ENCODE measurements at regions not wholly inside any gene's neighbourhood (a gene's known extent, or its start where the extent isn't known, plus 50 kb on each side); places are given as distances from the start of the nearest gene placed in this dataset.

DNA sequence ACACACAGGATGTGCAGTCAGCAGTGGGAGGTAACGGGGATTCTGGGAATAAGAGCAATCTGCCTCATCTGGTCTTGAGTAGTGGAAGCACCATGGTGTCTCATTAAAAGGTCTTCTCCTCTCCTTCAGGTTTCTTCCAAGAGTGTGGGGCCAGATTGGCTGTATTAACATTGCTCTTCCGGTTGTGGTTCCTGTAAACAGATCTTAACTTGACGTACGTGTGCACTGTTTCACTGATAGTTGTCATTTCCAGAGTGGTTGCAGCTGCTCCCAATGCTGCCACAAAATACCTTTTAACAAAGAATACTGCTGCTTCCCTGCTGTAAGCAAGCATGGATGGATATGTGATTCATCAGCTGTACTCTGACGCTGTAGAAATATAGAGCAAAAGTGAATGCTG, 1443.4 kb upstream of the TENM3 start:
- DNase-seq = no peak

DNA sequence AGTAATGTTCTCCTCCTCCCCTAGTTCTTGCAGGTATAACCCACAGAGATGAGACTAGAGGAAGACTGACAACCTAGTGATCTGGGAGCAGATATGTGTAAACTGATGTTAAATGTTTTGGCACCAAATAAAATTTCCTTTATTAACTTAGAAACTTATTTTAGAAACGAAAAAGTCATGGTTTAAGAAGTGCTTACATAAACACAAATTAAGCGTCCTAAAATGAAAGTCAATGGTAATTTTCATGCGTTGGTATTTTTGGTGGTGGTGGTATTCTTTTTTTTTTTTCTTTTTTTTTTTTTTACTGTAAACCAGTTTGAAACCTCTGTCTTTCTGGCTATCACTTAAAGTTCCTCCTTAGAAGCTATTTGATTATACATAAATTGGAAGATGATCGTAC, 1438.1 kb upstream of the TENM3 start:
- no peak for DNase-seq

DNA sequence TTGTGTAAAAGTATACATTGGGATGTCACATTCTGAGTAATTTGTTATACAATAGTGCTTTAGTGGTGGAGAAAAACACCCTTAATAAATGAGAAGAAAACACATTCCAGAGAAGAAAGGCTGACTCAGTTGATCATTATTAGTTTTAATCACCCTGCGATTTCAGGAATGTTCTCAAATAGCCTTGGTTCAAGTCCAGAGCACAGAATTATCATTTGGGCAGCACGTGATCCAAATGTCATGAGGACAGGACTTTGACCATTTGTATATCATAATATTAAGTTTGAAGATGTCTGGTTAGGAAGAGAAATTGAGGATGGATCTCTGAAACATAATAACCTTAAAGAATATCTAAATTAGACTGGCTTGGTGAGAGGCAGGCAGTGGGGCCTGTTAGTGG, 1434.3 kb upstream of the TENM3 start:
- DNase-seq = no peak

DNA sequence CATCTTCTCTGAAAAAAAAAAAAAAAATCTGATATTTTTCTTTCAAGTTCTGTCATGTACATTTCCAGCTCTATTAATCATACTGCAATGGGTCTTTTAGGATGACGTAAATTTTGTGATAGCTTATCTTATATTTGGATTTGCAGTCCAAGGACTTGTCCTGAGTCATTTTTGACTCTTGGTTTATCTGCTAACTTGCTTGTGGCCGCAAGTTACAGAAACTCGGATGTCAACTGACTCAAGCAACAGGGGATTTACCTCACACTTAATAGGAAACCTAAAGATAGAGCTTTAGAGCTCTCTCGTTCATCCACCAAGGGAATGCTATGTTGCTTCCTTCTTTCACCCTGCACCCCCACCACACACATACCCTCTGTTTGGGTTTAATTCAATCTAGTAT, 1433.8 kb upstream of the TENM3 start:
- no peak for DNase-seq

DNA sequence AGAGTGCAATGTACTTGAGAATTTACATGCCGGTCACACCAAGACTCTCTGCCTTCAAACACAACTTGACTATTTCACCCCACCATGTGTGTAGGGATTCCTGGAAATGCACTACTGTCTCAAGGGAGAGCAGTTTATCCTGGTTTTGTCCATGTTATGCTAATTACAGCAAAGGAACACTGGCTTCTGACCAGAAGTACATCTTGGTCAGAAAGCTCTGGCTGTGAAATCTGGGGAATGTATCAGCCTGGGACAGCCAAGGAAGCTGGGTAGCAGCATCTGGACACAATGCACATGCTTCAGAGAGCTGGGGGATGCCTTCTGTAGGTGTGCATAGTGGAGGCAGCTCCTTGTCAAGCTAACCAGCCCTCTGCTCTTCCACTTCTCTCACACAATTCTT, 1432.6 kb upstream of the TENM3 start:
- DNase-seq = no peak

DNA sequence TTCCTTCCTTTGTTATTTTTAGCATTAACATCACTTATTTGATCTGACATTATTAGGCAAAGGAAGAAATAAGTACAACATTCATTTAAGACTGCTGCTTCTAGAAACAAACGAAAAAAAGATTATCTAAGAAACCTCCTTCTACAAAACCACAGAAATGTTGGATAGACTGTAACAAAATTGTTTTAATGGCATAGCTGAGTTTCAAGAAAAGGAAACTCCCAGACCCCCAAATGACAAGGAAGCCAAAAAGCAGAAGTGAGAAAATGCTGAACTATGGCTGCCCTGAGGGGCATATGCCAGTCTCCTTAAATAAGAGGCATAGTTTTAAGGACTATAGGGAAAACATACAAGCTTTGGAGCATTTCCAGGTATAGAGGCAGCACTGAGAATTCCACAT, 1431.6 kb upstream of the TENM3 start:
- DNase-seq = no peak

DNA sequence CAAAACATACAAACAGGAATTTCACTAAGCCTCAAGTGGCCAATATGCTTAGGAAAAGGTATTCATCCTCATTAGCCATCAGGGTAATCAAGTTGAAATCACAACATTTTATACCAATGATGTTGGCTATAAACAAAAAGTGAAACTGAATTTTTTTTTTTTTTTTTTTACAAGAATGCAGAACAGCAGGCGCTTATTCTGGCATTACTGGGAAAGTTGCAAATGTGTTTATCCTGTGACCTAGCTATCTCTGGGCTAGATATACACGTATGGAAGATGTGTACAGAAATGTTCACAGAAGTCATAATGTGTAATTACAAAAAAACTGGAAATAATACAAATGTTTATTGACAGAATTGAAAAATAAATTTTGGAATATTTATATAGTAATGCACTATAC, 1430.4 kb upstream of the TENM3 start:
- no peak for DNase-seq

DNA sequence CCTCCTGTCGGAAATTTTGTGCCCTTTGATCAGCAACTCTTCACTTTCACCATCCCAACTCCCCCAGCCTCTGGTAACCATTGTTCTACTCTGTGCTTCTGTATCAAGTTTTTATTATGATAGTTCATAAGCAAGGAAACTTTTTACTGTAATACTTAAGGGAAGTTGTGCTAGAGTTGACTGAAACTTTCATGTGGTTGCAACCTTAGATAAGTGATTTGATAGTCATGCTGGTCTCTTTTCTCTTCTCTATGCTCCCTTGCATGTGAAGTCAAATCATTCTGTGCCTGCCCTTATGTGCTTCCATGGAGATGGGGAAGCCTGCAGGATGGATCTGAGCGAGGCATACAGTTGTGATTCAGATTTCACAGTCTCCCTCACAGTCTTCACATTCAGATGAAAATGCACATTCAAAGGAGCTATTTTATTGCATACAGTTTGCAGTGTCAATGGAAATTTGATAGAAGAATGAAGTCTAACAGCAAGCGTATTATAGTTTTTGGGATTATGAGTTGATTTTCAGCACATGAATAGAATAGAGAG, 1428.3 kb upstream of the TENM3 start:
- DNase-seq = no peak

DNA sequence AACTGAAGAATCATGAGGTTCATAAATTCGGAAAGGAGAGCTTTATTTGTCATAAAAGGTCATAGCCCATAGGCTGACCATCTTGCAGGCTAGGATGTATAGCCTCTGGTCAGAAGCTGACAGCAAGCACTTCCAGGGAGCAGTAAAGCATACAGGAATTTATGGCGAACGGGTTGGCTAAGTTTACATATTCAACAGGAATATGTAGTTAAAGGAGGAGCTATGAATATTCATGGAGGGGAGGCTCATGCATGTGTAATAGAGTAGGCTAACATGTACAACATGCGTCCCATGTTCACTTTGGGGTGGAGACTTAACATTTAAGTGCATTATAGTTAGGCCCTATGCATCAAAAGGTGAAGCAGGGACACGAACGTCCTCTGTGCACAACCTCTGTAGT, 1425.7 kb upstream of the TENM3 start:
- no peak for DNase-seq

DNA sequence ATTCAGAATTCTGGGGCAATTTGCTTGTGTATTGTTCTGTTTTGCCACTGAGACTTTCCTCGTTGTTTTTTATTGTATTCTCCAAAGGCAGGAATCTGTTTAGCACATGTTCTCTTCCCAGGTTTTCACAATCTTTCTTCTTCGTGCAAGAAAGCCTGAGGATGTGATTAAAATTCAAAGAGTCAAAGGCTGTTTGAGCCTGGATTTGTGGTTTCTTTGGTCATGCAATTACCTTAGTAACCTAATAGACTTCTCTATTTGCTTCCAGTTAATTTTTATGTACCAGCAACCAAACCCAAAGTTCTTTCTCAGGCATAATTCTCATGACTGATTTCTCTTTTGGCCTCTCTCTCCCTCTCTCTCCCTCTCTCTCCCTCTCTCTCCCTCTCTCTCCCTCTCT, 1420.1 kb upstream of the TENM3 start:
- DNase-seq = no peak

DNA sequence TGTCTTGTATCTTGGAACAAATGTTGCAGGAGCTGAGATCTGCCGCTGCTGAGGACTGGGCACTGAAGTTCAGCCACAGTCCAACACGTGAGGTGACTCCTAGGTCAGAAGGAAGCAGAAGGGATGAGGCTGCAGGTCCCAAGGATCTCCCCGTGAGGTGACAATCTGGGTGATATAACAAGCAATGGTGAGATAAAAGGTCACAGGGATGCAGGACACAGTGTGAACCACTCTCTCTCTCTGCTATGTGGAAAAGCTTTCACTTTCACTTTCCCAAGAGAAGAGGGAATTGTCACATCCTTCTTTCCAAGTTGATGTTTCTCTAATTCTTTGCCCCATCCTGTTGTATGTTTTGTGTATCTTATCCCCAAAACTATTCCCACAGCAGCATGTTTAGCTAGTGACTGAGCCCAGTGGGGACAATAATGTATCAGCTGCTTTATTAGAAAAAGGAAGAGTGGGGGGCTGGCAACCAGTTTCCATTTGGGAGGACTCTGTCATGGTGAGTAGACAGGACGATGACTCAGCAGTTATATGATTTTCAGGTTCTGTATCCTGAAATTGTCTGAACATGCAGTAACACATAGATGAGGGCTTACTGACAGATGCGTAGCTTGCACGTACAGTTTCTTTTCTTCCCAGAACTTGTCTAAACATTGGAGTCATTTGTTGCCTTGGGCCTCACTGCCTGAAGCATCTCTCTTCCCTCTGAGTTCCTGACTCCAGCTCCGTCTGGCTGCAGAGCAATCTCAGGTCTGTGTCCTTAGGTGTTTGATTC, 1415.8 kb upstream of the TENM3 start:
- peak in 1 of 2 experiments; percentile 24 for DNase-seq

DNA sequence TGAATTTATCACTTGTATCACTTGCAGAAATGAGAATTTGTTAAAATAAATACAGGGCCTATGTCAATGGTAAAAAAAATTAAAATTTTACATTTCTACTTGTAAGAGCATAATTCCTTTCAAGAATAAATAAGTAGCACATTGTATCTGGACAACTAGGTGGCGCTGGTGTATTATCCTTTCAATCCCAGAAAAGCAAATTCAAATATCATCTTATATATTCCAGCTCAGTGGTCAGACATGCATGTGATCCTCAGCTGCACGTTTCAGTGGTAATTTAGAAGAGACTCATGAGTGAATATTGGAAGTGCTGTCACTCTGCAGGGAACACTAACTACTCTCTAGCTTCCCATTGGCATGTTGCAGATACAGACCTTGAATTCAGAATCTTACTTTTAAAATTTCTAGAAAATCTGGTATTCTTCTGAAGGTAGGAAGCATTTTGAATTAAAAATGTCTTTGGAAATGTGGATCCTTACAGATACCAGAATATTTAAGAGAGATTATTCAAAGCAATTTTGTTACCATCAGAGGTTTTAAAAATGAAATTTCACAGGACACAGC, 1414.7 kb upstream of the TENM3 start:
- DNase-seq = peak; percentile 1 to 33

DNA sequence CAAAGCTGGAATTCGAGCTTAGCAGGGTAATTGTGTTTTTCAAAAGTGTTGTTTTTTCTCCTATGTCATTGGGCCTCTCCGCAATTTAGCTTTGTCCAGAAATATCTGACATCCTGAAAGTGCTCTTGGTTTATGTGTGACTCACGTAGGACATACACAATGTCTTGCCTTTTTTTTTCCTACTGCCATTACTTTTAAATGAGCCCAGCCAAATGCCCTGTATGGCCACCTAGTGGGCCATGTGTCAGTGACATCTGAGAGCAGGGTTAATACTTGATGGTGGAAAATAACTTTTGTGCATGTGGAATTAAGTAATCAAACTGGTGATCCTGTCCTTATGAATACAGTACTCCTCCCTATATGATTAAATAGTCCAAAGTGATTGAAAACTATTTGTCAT, 1411.1 kb upstream of the TENM3 start:
- DNase-seq = peak in 1 of 2 experiments; percentile 17

DNA sequence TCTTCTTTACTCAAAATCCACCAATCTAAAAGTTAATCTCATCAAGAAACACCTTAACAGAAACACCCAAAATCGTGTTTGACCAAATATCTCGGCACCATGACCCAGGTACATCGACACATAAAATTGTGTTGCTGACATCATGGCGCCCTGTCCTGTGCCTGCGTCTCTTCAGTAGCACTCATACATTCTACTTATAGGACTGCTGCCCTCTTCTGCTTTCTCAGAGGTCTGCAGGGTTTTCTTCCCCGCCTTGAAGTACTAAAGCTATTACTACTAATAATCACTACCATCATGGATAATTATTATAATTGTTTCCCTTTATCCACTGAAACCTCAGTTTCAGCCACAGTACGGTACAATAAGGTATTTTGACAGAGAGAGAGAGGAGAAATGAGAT, 1403.1 kb upstream of the TENM3 start:
- no peak for DNase-seq

DNA sequence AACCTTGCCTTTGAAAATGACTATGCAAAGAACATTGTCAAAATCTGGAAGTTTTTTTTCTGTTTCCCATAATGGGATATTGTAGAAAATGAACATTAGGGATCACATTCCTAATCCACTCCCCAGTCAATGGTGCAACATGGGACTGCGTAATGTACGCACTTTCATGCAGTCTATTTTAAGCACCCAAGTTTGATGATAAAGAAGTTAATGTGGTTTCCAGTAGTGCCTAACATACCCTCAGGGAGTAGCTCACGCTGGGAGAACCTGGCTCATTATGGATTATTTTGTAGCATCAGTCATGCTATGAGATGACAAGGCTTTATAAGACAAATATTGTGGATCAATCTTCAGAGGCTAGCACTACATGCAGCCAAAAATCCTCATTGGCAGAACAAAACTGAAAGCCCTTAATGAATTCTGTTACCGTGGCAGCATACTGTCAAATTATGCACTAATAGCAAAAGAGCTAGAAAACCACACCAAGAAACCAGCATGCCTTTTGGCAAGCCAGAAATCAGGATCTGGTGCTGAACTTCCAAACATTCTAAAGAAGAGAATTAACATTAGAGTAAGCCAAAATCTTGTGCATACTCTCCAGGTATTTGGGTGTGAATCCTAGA, 1392.8 kb upstream of the TENM3 start:
- no peak for DNase-seq

DNA sequence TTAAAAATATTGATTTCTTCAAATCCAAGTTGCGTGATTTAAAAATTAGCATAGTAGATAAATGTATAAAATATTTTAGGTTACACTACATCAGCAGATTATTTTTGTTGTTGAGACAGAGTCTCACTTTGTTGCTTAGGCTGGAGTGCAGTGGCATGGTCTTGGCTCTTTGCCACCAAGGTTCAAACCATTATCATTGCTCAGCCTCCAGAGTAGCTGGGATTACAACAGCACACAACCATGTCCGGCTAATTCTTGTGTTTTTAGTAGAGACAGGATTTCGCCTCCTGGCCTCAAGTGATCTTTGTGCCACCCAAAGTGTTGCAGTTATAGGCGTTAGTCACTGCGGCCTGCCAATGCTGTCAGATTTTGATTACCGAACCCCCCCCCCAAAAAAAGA, 1390.5 kb upstream of the TENM3 start:
- no peak for DNase-seq

DNA sequence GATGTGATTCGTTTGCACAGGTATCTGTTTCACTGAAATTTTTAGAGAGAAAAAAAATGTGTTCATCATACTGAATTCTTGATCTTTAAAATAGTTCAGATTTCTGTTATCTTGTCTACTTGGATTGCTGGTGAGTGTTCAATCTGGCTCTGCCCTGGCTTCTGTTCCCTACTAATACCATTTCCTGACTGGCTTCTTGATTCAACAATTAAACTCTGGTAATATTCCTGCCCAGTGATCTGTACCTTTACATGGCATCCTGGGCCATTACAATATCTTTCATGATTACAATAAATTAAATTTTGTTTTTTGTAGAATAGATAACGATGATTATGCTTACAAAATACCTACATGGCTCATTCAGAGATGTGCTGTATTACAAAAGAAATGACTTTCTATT, 1388.0 kb upstream of the TENM3 start:
- no peak for DNase-seq

DNA sequence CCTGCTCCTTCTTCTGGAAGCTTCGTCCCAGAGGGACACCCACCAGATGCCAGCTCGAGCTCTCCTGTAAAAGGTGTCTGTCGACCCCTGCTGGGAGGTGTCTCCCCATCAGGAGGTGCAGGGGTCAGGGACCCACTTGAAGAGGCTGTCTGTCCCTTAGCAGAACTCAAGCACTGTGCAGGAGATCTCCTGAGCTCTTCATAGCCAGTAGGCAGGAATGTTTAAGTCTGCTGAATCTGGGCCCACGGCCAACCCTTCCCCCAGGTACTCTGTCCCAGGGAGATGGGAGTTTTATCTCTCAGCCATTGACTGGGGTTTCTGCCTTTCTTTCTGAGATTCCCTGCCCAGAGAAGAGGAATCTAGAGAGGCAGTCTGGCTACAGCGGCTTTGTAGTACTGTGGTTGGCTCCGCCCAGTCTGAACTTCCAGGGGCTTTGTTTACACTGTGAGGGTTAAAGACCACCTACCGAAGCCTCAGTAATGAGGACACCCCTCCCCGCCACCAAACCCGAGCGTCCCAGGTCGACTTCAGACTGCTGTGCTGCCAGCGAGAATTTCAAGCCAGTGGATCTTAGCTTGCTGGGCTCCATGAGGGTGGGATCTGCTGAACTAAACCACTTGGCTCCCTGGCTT, 1383.0 kb upstream of the TENM3 start:
- DNase-seq = no peak

DNA sequence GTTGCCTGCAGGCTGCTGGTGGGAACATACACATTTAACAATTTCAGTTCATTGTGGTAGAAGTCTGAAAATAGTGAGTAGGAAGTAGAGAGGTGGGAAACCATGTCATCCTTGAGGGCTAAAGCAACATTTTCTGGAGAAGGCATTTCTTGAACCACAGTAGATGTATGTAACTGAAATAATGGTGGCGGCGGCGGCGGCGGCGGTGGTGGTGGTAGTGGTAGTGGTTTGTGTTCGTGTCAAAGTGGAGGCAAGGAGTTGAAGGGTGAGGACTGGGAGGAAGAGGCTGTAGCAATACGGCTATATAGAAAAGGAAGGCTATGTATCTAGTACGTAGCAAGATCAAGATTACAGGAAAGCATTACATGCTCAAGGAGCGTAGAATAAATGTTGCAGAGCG, 1381.6 kb upstream of the TENM3 start:
- DNase-seq = no peak

DNA sequence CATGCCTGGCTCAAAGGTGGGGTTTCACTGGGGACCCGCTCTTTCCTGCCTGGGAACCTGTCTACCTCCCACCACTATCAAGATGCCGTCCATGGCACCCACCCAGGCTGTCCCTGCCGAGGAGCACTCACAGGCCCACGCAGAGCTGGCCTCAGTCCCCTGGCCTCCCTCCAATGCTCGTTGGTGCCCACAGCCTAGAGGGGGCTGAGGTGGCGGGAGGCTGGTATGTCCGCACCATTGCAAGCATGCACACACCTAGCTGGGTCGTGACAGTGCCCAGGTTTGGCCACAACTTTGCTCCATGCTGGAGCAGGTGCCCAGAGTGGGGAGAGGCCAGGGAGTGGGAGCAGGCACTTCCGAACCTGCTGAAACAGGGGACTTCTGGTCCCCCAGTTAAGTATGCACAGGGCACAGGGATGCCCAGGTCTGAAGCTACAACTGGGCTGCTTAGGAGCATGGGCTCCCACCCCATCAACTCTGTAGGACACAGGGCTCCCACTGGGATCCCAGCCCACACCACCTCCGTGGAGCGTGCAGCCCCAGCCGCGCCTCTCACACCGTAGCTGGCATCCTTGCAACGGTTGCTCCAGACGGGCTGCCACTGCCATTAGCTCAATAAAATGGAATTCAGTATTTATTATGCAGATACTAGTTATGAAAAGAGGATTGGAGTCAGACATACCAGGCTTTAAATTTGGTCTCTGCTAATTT, 1376.1 kb upstream of the TENM3 start:
- no peak for DNase-seq

DNA sequence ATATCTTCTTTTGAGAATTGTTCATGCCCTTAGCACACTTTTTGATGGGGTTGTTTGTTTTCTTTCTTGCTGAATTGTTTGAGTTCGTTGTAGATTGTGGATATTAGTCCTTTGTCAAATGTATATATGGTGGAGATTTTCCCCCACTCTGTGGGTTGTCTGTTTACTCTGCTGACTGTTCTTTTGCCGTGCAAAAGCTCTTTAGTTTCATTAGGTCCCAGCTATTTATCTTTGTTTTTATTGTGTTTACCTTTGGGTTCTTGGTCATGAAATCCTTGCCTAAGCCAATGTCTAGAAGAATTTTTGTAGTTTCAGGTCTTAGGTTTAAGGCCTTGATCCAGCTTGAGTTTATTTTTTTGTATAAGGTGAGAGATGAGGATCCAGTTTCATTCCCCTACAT, 1372.6 kb upstream of the TENM3 start:
- DNase-seq = no peak

DNA sequence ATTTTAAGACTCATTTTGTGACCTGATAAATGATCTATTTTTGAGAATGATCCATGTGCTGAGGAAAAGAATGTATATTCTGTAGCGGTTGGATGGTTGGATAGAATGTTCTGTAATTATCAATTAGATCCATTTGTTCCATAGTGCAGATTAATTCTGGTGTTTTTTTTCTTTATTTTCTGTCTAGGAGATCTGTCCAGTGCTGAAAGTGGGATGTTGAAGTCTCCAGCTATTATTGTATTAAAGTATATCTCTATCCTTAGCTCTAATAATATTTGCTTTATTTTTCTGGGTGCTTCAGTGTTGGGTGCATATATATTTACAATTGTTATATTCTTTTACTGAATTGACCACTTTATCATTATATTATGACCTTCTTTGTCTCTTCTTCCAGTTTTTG, 1344.9 kb upstream of the TENM3 start:
- no peak for DNase-seq

DNA sequence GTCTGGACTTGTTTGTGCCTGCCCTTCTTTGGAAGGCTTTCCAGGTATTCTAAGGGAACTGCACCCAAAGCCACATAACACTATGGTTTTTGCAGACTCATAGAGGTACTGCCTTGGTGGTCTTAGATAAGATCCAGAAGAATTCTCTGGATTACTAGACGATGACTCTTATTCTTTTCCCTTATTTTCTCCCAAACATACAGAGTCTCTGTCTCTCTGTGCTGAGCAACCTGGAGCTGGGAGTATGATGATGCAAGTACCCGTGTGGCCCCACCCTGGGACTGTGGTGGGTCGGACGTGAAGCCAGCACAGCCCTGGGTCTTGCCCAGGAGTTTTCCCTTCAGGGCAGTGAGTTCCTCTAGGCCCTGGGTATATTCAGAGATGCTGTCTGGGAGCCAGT, 1342.4 kb upstream of the TENM3 start:
- DNase-seq = no peak
